OCI-LY1 (cell line): ENCODE measurements at regions not wholly inside any gene's neighbourhood (a gene's known extent, or its start where the extent isn't known, plus 50 kb on each side); places are given as distances from the start of the nearest gene placed in this dataset.

ENCODE experiments used
- CTCF ChIP-seq: fragments of 200-600 bp; sonication (generic), shearing (Covaris generic); IDR thresholded peaks from 2 replicates; pipeline ENCODE4 v1.5.1; 2017; ENCODE audit warnings: mild to moderate bottlenecking, antibody characterized with exemption, low read length, moderate library complexity, mixed read lengths
- EZH2 ChIP-seq: fragments of 200-600 bp; sonication (generic), shearing (Covaris generic); IDR thresholded peaks from 2 replicates; pipeline ENCODE4 v1.8.0; 2017; ENCODE audit warnings: borderline replicate concordance, mixed run types, mild to moderate bottlenecking, antibody characterized with exemption, low read length, moderate library complexity, mixed read lengths

- TF ChIP-seq EZH2: no peak
- no peak for TF ChIP-seq CTCF
Measured at GRCh38 chr2:67082813-67083212, 314.3 kb upstream of the ETAA1 start.
